DOHH2 (cell line): ENCODE measurements at regions not wholly inside any gene's neighbourhood (a gene's known extent, or its start where the extent isn't known, plus 50 kb on each side); places are given as distances from the start of the nearest gene placed in this dataset.

Experiments
- H3F3A ChIP-seq: fragments of 200-600 bp; sonication (generic), shearing (Covaris generic); 2 replicates; pipeline ENCODE4 v1.6.0; 2016; ENCODE audit warnings: antibody characterized with exemption, mild to moderate bottlenecking; ENCODE audit not compliant: control insufficient read depth, insufficient read depth
- H3K27ac ChIP-seq: fragments of 200-600 bp; sonication (generic); 2 replicates; pipeline ENCODE4 v1.5.1; 2014; ENCODE audit warnings: low read depth, mild to moderate bottlenecking, low read length, moderate library complexity
- H3K27me3 ChIP-seq: fragments of 200-600 bp; sonication (generic); 2 replicates; pipeline ENCODE4 v1.6.1; 2014; ENCODE audit warnings: mild to moderate bottlenecking, low read length, mixed read lengths; ENCODE audit not compliant: control insufficient read depth
- H3K36me3 ChIP-seq: fragments of 200-600 bp; sonication (generic); 2 replicates; pipeline ENCODE4 v1.6.1; 2014; ENCODE audit warnings: mild to moderate bottlenecking, low read length, moderate library complexity, mixed read lengths; ENCODE audit not compliant: control insufficient read depth
- H3K4me1 ChIP-seq: fragments of 200-600 bp; sonication (generic); 2 replicates; pipeline ENCODE4 v1.6.1; 2014; ENCODE audit warnings: mild to moderate bottlenecking, low read length, mixed read lengths; ENCODE audit not compliant: control insufficient read depth
- H3K4me2 ChIP-seq: fragments of 200-600 bp; sonication (generic); 2 replicates; pipeline ENCODE4 v1.6.0; 2014; ENCODE audit warnings: mild to moderate bottlenecking, low read length, moderate library complexity
- H3K4me3 ChIP-seq: fragments of 200-600 bp; sonication (generic); 2 replicates; pipeline ENCODE4 v1.5.1; 2014; ENCODE audit warnings: mild to moderate bottlenecking, low read length, mixed read lengths
- H3K79me2 ChIP-seq: fragments of 200-600 bp; sonication (generic); 2 replicates; pipeline ENCODE4 v1.6.1; 2014; ENCODE audit warnings: mild to moderate bottlenecking, low read length, mixed read lengths; ENCODE audit not compliant: control insufficient read depth
- H3K9me2 ChIP-seq: fragments of 200-600 bp; sonication (generic); replicated peaks from 2 replicates; pipeline ENCODE4 v1.6.1; 2014; ENCODE audit warnings: mild to moderate bottlenecking, low read length, mixed read lengths; ENCODE audit not compliant: control insufficient read depth
- H3K9me3 ChIP-seq: fragments of 200-600 bp; sonication (generic); 2 replicates; pipeline ENCODE4 v1.6.1; 2014; ENCODE audit warnings: antibody characterized with exemption, low read length, mixed read lengths; ENCODE audit not compliant: control insufficient read depth, insufficient read depth
- H4K20me1 ChIP-seq: fragments of 200-600 bp; sonication (generic); 2 replicates; pipeline ENCODE4 v1.6.0; 2014; ENCODE audit warnings: low read depth, mild to moderate bottlenecking, antibody characterized with exemption, low read length, moderate library complexity; ENCODE audit not compliant: control insufficient read depth, insufficient read depth
- CTCF ChIP-seq: fragments of 200-600 bp; sonication (generic); IDR thresholded peaks from one replicate; pipeline ENCODE4 v1.5.1; 2014; ENCODE audit warnings: antibody characterized with exemption, mild to moderate bottlenecking, low read depth, low read length; ENCODE audit not compliant: poor library complexity, severe bottlenecking
- EZH2phosphoT487 ChIP-seq: fragments of 200-600 bp; sonication (generic); IDR thresholded peaks from 2 replicates; pipeline ENCODE4 v1.6.1; 2017; ENCODE audit warnings: borderline replicate concordance, mild to moderate bottlenecking, antibody characterized with exemption, low read length, moderate library complexity, mixed read lengths

GRCh38 chr5:53259176-53259575 is 149.6 kb upstream of the MOCS2 start:
- Histone ChIP-seq H3K4me2 (no peak overlapping the region), H3K4me3 (no peak overlapping the region), H3K36me3 (no peaks in the 10 kb centered on the region), H4K20me1 (no peaks in the 10 kb centered on the region), H3K27ac (no peak overlapping the region), H3K9me2 (no peaks in the 10 kb centered on the region), H3K27me3 (no peaks in the 10 kb centered on the region), H3F3A (no peaks in the 10 kb centered on the region), H3K79me2 (no peaks in the 10 kb centered on the region), H3K9me3 (no peaks in the 10 kb centered on the region), H3K4me1 (no peaks in the 10 kb centered on the region)
- no peak for TF ChIP-seq CTCF
- TF ChIP-seq EZH2phosphoT487 = no peak

- Histone ChIP-seq H3F3A (no peaks in the 10 kb centered on the region), H3K9me2 (no peaks in the 10 kb centered on the region), H3K36me3 (no peaks in the 10 kb centered on the region), H3K4me2 (no peak overlapping the region), H3K4me1 (no peaks in the 10 kb centered on the region), H3K79me2 (no peaks in the 10 kb centered on the region), H3K4me3 (no peak overlapping the region), H4K20me1 (no peaks in the 10 kb centered on the region), H3K27ac (no peak overlapping the region), H3K27me3 (no peaks in the 10 kb centered on the region), H3K9me3 (no peaks in the 10 kb centered on the region)
- TF ChIP-seq CTCF (no peak), EZH2phosphoT487 (no peak)
Measured at GRCh38 chr5:53260446-53260845, 150.9 kb upstream of the MOCS2 start.

GRCh38 chr5:53261245-53261644 is 151.7 kb upstream of the MOCS2 start:
- Histone ChIP-seq H3K36me3 (no peaks in the 10 kb centered on the region), H3K9me2 (no peaks in the 10 kb centered on the region), H3K9me3 (no peaks in the 10 kb centered on the region), H3K4me1 (no peaks in the 10 kb centered on the region), H3K27me3 (no peaks in the 10 kb centered on the region), H3K27ac (no peak overlapping the region), H4K20me1 (no peaks in the 10 kb centered on the region), H3F3A (no peaks in the 10 kb centered on the region), H3K4me3 (no peak overlapping the region), H3K79me2 (no peaks in the 10 kb centered on the region), H3K4me2 (no peak overlapping the region)
- no peak for TF ChIP-seq EZH2phosphoT487
- no peak for TF ChIP-seq CTCF

- Histone ChIP-seq H3K4me1 (no peaks in the 10 kb centered on the region), H3K36me3 (no peaks in the 10 kb centered on the region), H3K9me2 (no peaks in the 10 kb centered on the region), H3K4me2 (no peak overlapping the region), H3K79me2 (no peaks in the 10 kb centered on the region), H4K20me1 (no peaks in the 10 kb centered on the region), H3K9me3 (no peaks in the 10 kb centered on the region), H3K27ac (no peak overlapping the region), H3F3A (no peaks in the 10 kb centered on the region), H3K27me3 (no peaks in the 10 kb centered on the region), H3K4me3 (no peak overlapping the region)
- TF ChIP-seq CTCF = peak; percentile 9
- no peak for TF ChIP-seq EZH2phosphoT487
Measured at GRCh38 chr5:53262348-53262970, 152.9 kb upstream of the MOCS2 start.
